PC-3 (cell line): ENCODE measurements at regions not wholly inside any gene's neighbourhood (a gene's known extent, or its start where the extent isn't known, plus 50 kb on each side); places are given as distances from the start of the nearest gene placed in this dataset.

Experiments
- ATAC-seq: fragments of 200-7000 bp; cut with Tn5 transposase; 2 replicates; pipeline ENCODE4 v1.9.1; 2020; ENCODE audit warnings: mild to moderate bottlenecking, moderate library complexity
- BruUV-seq: library from RNA; stranded (reverse); fragments of 400-500 nt; replicated peaks from 2 replicates; lab custom pipeline; 2021; lab: Mats Ljungman, UMichigan
- CTCF ChIA-PET: fragments of 300-600 bp; sonication (Branson Sonifier 250); formaldehyde crosslinking; loops from one replicate; lab custom pipeline; 2022; ENCODE audit warnings: antibody characterized with exemption; lab: Charles Lee
- POLR2A ChIA-PET: fragments of 300-600 bp; sonication (Branson Sonifier 250); formaldehyde crosslinking; loops from one replicate; lab custom pipeline; 2022; ENCODE audit warnings: antibody characterized with exemption; ENCODE audit not compliant: unreplicated experiment; lab: Charles Lee
- DNase-seq: peaks from one replicate; pipeline ENCODE4 v3.0.0-alpha.2; 2015
- H2AFZ ChIP-seq: fragments of 300-600 bp; sonication (generic); 2 replicates; pipeline ENCODE4 v1.6.0; 2016; ENCODE audit warnings: antibody characterized with exemption, low read length
- H3F3A ChIP-seq: fragments of 300-600 bp; sonication (generic); one replicate; pipeline ENCODE4 v1.6.0; 2017; ENCODE audit warnings: antibody characterized with exemption, low read length, control low read depth, mild to moderate bottlenecking; ENCODE audit not compliant: unreplicated experiment
- H3K27ac ChIP-seq: fragments of 300-600 bp; sonication (generic); 2 replicates; pipeline ENCODE4 v1.5.1; 2016; ENCODE audit warnings: mild to moderate bottlenecking, low read length
- H3K27me3 ChIP-seq: fragments of 300-600 bp; sonication (generic); 2 replicates; pipeline ENCODE4 v1.6.1; 2016; ENCODE audit warnings: low read length, mixed read lengths
- H3K36me3 ChIP-seq: fragments of 300-600 bp; sonication (generic); 2 replicates; pipeline ENCODE4 v1.6.1; 2016; ENCODE audit warnings: low read depth, mixed run types, low read length, mixed read lengths
- H3K4me1 ChIP-seq: fragments of 300-600 bp; sonication (generic); 2 replicates; pipeline ENCODE4 v1.5.1; 2016; ENCODE audit warnings: low read length; ENCODE audit not compliant: insufficient read depth
- H3K4me2 ChIP-seq: fragments of 300-600 bp; sonication (generic); 2 replicates; pipeline ENCODE4 v1.6.0; 2016; ENCODE audit warnings: low read length
- H3K4me3 ChIP-seq: fragments of 300-600 bp; sonication (generic); 2 replicates; pipeline ENCODE4 v1.5.1; 2016; ENCODE audit warnings: mild to moderate bottlenecking, low read length, mixed read lengths
- H3K79me2 ChIP-seq: fragments of 300-600 bp; sonication (generic); 2 replicates; pipeline ENCODE4 v1.6.1; 2017; ENCODE audit warnings: low read length, mixed read lengths
- H3K9ac ChIP-seq: fragments of 300-600 bp; sonication (generic); 2 replicates; pipeline ENCODE4 v1.6.0; 2016; ENCODE audit warnings: mild to moderate bottlenecking, low read length
- H3K9me2 ChIP-seq: fragments of 300-600 bp; sonication (generic); replicated peaks from 2 replicates; pipeline ENCODE4 v1.6.1; 2016; ENCODE audit warnings: mixed run types, low read length, mixed read lengths
- H3K9me3 ChIP-seq: fragments of 300-600 bp; sonication (generic); 2 replicates; pipeline ENCODE4 v1.6.1; 2016; ENCODE audit warnings: low read length, mixed read lengths
- H4K20me1 ChIP-seq: fragments of 300-600 bp; sonication (generic); 2 replicates; pipeline ENCODE4 v1.6.1; 2016; ENCODE audit warnings: low read length, mixed read lengths
- CTCF ChIP-seq: fragments of 300-600 bp; sonication (generic); conservative IDR thresholded peaks from 2 replicates; pipeline ENCODE4 v1.5.1; 2017; ENCODE audit warnings: antibody characterized with exemption, low read depth, mild to moderate bottlenecking, low read length
- EZH2 ChIP-seq: fragments of 300-600 bp; sonication (generic); IDR thresholded peaks from one replicate; pipeline ENCODE4 v1.6.1; 2017; ENCODE audit warnings: antibody characterized with exemption, mild to moderate bottlenecking, low read length; ENCODE audit not compliant: unreplicated experiment
- EZH2phosphoT487 ChIP-seq: fragments of 300-600 bp; sonication (generic); IDR thresholded peaks from 2 replicates; pipeline ENCODE4 v1.6.1; 2018; ENCODE audit warnings: mild to moderate bottlenecking, antibody characterized with exemption, low read length, borderline replicate concordance
- intact Hi-C: fragments of 100-400 bp; cut with micrococcal nuclease; formaldehyde crosslinking; loops from 2 replicates; pipeline ENCODE4 v1.9.0; 2023

GRCh38 chr18:26794230-26795101 lies 71.0 kb downstream of the AQP4 start:
- Histone ChIP-seq H3K4me3 (no peak overlapping the region), H2AFZ (no peak overlapping the region), H3K79me2 (no peaks in the 10 kb centered on the region), H3K27me3 (no peaks in the 10 kb centered on the region), H3K9ac (no peak overlapping the region), H3K27ac (no peak overlapping the region), H3K36me3 (no peaks in the 10 kb centered on the region), H3K9me2 (no peaks in the 10 kb centered on the region), H3K9me3 (no peaks in the 10 kb centered on the region), H3K4me2 (no peak overlapping the region), H3K4me1 (no peaks in the 10 kb centered on the region), H3F3A (no peaks in the 10 kb centered on the region), H4K20me1 (no peaks in the 10 kb centered on the region)
- ChIA-PET CTCF (no interaction called here), POLR2A (no interaction called here)
- DNase-seq (no peak), ATAC-seq (no peak)
- no TSS peak for BruUV-seq
- intact Hi-C loops = loop anchor here (1.0 kb wide), 1 partner anchor 49 kb away; no protein-coding TSS in a partner anchor
- TF ChIP-seq EZH2 (no peak), CTCF (no peak), EZH2phosphoT487 (no peak)

GRCh38 chr18:26792661-26793060 lies 72.8 kb downstream of the AQP4 start:
- 0 out of 2 replicates have a peak, but pooled peaks cover 6% of the 10 kb centered on the region for H3K27me3 ChIP-seq
- no peaks in the 10 kb centered on the region for H4K20me1 ChIP-seq
- POLR2A ChIA-PET = no interaction called here
- intact Hi-C loops = no loop called here
- ATAC-seq (peak; percentile 80), DNase-seq (peak; percentile 55)
- H3F3A ChIP-seq = no peaks in the 10 kb centered on the region
- no peaks in the 10 kb centered on the region for H3K79me2 ChIP-seq
- no peak overlapping the region for H3K27ac ChIP-seq
- no peak overlapping the region for H3K4me2 ChIP-seq
- H3K9me2 ChIP-seq = no peaks in the 10 kb centered on the region
- no peaks in the 10 kb centered on the region for H3K9me3 ChIP-seq
- H2AFZ ChIP-seq = no peak overlapping the region
- H3K4me3 ChIP-seq = no peak overlapping the region
- H3K4me1 ChIP-seq = no peaks in the 10 kb centered on the region
- no TSS peak for BruUV-seq
- no peak overlapping the region for H3K9ac ChIP-seq
- CTCF ChIA-PET = interaction anchor here (0.5 kb wide), 1 partner anchor 74 kb away, joined by 3 read pairs; no protein-coding TSS in a partner anchor
- TF ChIP-seq EZH2phosphoT487 (no peak), EZH2 (no peak), CTCF (no peak)
- H3K36me3 ChIP-seq = no peaks in the 10 kb centered on the region

GRCh38 chr18:26791676-26792075 lies 73.8 kb downstream of the AQP4 start:
- 0 out of 2 replicates have a peak, but pooled peaks cover 6% of the 10 kb centered on the region for H3K27me3 ChIP-seq
- no peak overlapping the region for H3K4me3 ChIP-seq
- H2AFZ ChIP-seq = no peak overlapping the region
- ChIA-PET CTCF (no interaction called here), POLR2A (no interaction called here)
- TF ChIP-seq EZH2 = no peak
- no peak for TF ChIP-seq EZH2phosphoT487
- no peak for TF ChIP-seq CTCF
- H3K4me1 ChIP-seq = no peaks in the 10 kb centered on the region
- no peak overlapping the region for H3K9ac ChIP-seq
- H3F3A ChIP-seq = no peaks in the 10 kb centered on the region
- ATAC-seq (peak; percentile 80), DNase-seq (peak; percentile 7)
- H3K79me2 ChIP-seq = no peaks in the 10 kb centered on the region
- H3K36me3 ChIP-seq = no peaks in the 10 kb centered on the region
- no peaks in the 10 kb centered on the region for H3K9me2 ChIP-seq
- intact Hi-C loops = no loop called here
- H3K4me2 ChIP-seq = no peak overlapping the region
- no peaks in the 10 kb centered on the region for H3K9me3 ChIP-seq
- BruUV-seq = no TSS peak
- no peaks in the 10 kb centered on the region for H4K20me1 ChIP-seq
- no peak overlapping the region for H3K27ac ChIP-seq
